Left lung (tissue), 4 donors: ENCODE measurements at regions not wholly inside any gene's neighbourhood (a gene's known extent, or its start where the extent isn't known, plus 50 kb on each side); places are given as distances from the start of the nearest gene placed in this dataset.

Experiments
- ATAC-seq: fragments of 200-7000 bp; cut with Tn5 transposase; one replicate; pipeline ENCODE4 v1.9.1; 2020; ENCODE audit warnings: moderate library complexity
- DNase-seq, 4 donors: peaks; one replicate each; pipeline ENCODE4 v3.0.0-alpha.2; 2013 to 2020
- H3K27ac ChIP-seq, 2 donors: fragments of 200-600 bp; sonication (generic) in 1 of 2; one replicate each; pipeline versions ENCODE4 v1.5.0 to v1.8.0; 2020 to 2021
- H3K27me3 ChIP-seq, 2 donors: fragments of 200-600 bp; sonication (generic) in 1 of 2; one replicate each; pipeline versions ENCODE4 v1.5.0 to v1.8.0; 2020 to 2021
- H3K36me3 ChIP-seq, 2 donors: fragments of 200-600 bp; sonication (generic) in 1 of 2; one replicate each; pipeline versions ENCODE4 v1.5.0 to v1.8.0; 2020 to 2021
- H3K4me1 ChIP-seq, 2 donors: fragments of 200-600 bp; one replicate each; pipeline ENCODE4 v1.8.0; 2021
- H3K4me3 ChIP-seq, 2 donors: fragments of 200-600 bp; sonication (generic) in 1 of 2; one replicate each; pipeline versions ENCODE4 v1.5.0 to v1.8.0; 2020 to 2021; ENCODE audit warnings: mild to moderate bottlenecking in 1 of 2
- H3K9me3 ChIP-seq, 2 donors: fragments of 200-600 bp; sonication (generic) in 1 of 2; one replicate each; pipeline versions ENCODE4 v1.5.0 to v1.8.0; 2020 to 2021
- intact Hi-C, 2 donors: fragments of 100-400 bp; cut with DNase I; formaldehyde crosslinking; loops; one replicate each; pipeline versions ENCODE4 v1.11.2 to v1.14.2; 2022
- TF ChIP-seq, protein P1 (sequence below), 2 donors: fragments of 200-600 bp; sonication (generic) in 1 of 2; IDR thresholded peaks; one replicate each; pipeline versions ENCODE4 v1.5.0 to v1.8.0; 2021; ENCODE audit warnings: antibody characterized with exemption in 2 of 2
- donor health status: DM: no; HTN: yes; CAD: no.
- donor health status: DM: no; HTN: no; CAD: no.

DNA sequence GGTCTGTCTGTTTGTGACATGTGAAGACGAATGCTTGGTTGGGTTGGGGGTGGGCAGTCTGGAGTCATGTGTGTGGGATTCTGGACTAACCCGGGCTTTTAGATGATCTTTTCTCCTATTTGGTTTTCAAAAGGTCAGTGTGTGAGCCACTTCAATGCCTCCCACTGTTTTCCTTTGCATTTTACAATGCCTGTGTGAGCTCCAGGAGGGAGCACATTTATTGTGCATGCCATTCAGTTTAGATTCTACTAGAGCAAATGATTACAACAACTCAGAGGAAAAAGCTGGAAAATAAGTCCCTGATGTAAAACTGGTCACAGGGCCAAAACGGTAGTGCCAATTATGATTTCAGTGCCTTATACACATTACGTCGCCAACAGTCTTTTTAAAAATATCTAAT lies 90.9 kb downstream of the LYPLAL1 start:
- TF ChIP-seq, protein P1, sequence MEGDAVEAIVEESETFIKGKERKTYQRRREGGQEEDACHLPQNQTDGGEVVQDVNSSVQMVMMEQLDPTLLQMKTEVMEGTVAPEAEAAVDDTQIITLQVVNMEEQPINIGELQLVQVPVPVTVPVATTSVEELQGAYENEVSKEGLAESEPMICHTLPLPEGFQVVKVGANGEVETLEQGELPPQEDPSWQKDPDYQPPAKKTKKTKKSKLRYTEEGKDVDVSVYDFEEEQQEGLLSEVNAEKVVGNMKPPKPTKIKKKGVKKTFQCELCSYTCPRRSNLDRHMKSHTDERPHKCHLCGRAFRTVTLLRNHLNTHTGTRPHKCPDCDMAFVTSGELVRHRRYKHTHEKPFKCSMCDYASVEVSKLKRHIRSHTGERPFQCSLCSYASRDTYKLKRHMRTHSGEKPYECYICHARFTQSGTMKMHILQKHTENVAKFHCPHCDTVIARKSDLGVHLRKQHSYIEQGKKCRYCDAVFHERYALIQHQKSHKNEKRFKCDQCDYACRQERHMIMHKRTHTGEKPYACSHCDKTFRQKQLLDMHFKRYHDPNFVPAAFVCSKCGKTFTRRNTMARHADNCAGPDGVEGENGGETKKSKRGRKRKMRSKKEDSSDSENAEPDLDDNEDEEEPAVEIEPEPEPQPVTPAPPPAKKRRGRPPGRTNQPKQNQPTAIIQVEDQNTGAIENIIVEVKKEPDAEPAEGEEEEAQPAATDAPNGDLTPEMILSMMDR (IDR thresholded peaks at IDR 0.05): no peak
- no peaks in the 10 kb centered on the region for H3K36me3 ChIP-seq
- H3K9me3 ChIP-seq: peaks cover 0 to 16% of the 10 kb centered on the region in 2 donors
- ATAC-seq: no peak
- H3K4me1 ChIP-seq: no peaks in the 10 kb centered on the region
- no peak for DNase-seq
- no peak overlapping the region for H3K27ac ChIP-seq
- intact Hi-C loops: no loop called here
- H3K27me3 ChIP-seq: no peaks in the 10 kb centered on the region
- H3K4me3 ChIP-seq: no peak overlapping the region
